ENCODE measurements at regions not wholly inside any gene's neighbourhood (a gene's known extent, or its start where the extent isn't known, plus 50 kb on each side); places are given as distances from the start of the nearest gene placed in this dataset.

GRCh38 chr12:115609347-115609746 lies 668.1 kb downstream of the MED13L start:
- TF ChIP-seq, protein P1, sequence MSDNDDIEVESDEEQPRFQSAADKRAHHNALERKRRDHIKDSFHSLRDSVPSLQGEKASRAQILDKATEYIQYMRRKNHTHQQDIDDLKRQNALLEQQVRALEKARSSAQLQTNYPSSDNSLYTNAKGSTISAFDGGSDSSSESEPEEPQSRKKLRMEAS (IDR thresholded peaks at IDR 0.05; ENCODE audit: low read depth, low read length), result no peak
- TF ChIP-seq POLR2A (IDR thresholded peaks at IDR 0.05; ENCODE audit: extremely low read depth, insufficient read length), result no peak
